H9 (cell line): ENCODE measurements at regions not wholly inside any gene's neighbourhood (a gene's known extent, or its start where the extent isn't known, plus 50 kb on each side); places are given as distances from the start of the nearest gene placed in this dataset.

Source experiments
- DNase-seq: peaks from one replicate; pipeline ENCODE4 v3.0.0-alpha.2; 2017
- H2AFZ ChIP-seq: one replicate; pipeline ENCODE4 v1.6.1; 2013; ENCODE audit warnings: mild to moderate bottlenecking, low read length, control low read depth, moderate library complexity
- H2AK5ac ChIP-seq: 2 replicates; pipeline ENCODE4 v1.6.1; 2013; ENCODE audit warnings: low read length, control low read depth, mixed read lengths; ENCODE audit not compliant: insufficient read length
- H2BK120ac ChIP-seq: one replicate; pipeline ENCODE4 v1.6.1; 2013; ENCODE audit warnings: low read depth, mild to moderate bottlenecking, low read length, control low read depth, inconsistent platforms; ENCODE audit not compliant: poor library complexity, severe bottlenecking
- H2BK12ac ChIP-seq: 2 replicates; pipeline ENCODE4 v1.6.1; 2013; ENCODE audit warnings: low read length, control low read depth, mixed read lengths, low read depth; ENCODE audit not compliant: insufficient read length
- H2BK15ac ChIP-seq: 2 replicates; pipeline ENCODE4 v1.6.1; 2013; ENCODE audit warnings: low read depth, low read length, control low read depth
- H2BK20ac ChIP-seq: one replicate; pipeline ENCODE4 v1.6.1; 2013; ENCODE audit warnings: low read depth, mild to moderate bottlenecking, low read length, control low read depth, inconsistent platforms; ENCODE audit not compliant: poor library complexity, severe bottlenecking
- H2BK5ac ChIP-seq: 2 replicates; pipeline ENCODE4 v1.6.1; 2013; ENCODE audit warnings: low read length, control low read depth, mixed read lengths; ENCODE audit not compliant: insufficient read length
- H3K14ac ChIP-seq: 2 replicates; pipeline ENCODE4 v1.6.1; 2013; ENCODE audit warnings: low read length, control low read depth; ENCODE audit not compliant: insufficient read depth
- H3K18ac ChIP-seq: 2 replicates; pipeline ENCODE4 v1.6.1; 2013; ENCODE audit warnings: low read depth, mild to moderate bottlenecking, mixed read lengths, low read length, control low read depth; ENCODE audit not compliant: insufficient read length
- H3K23ac ChIP-seq: 2 replicates; pipeline ENCODE4 v1.6.1; 2013; ENCODE audit warnings: low read length, control low read depth, mixed read lengths, low read depth; ENCODE audit not compliant: insufficient read length
- H3K23me2 ChIP-seq: 2 replicates; pipeline ENCODE4 v1.6.1; 2013; ENCODE audit warnings: low read depth, mild to moderate bottlenecking, mixed read lengths, low read length, control low read depth; ENCODE audit not compliant: insufficient read length, poor library complexity, severe bottlenecking
- H3K27ac ChIP-seq: 2 replicates; pipeline ENCODE4 v1.5.1; 2013; ENCODE audit warnings: low read length, control low read depth, mixed read lengths, low read depth; ENCODE audit not compliant: insufficient read length
- H3K27me3 ChIP-seq: 2 replicates; pipeline ENCODE4 v1.6.1; 2013; ENCODE audit warnings: low read length, control low read depth, inconsistent platforms; ENCODE audit not compliant: insufficient read depth
- H3K4ac ChIP-seq: 2 replicates; pipeline ENCODE4 v1.6.1; 2013; ENCODE audit warnings: low read depth, mild to moderate bottlenecking, control low read depth, inconsistent platforms, low read length, moderate library complexity
- H3K4me1 ChIP-seq: 2 replicates; pipeline ENCODE4 v1.6.1; 2013; ENCODE audit warnings: low read length, control low read depth, inconsistent platforms; ENCODE audit not compliant: insufficient read depth
- H3K4me2 ChIP-seq: 2 replicates; pipeline ENCODE4 v1.6.1; 2013; ENCODE audit warnings: low read length, control low read depth, mixed read lengths; ENCODE audit not compliant: insufficient read length, insufficient read depth
- H3K56ac ChIP-seq: 2 replicates; pipeline ENCODE4 v1.6.1; 2013; ENCODE audit warnings: low read depth, mild to moderate bottlenecking, mixed read lengths, low read length, control low read depth; ENCODE audit not compliant: insufficient read length
- H3K79me1 ChIP-seq: 2 replicates; pipeline ENCODE4 v1.6.1; 2013; ENCODE audit warnings: low read depth, mild to moderate bottlenecking, moderate library complexity, low read length, control low read depth, inconsistent platforms; ENCODE audit not compliant: insufficient read depth, poor library complexity, severe bottlenecking
- H3K79me2 ChIP-seq: 2 replicates; pipeline ENCODE4 v1.6.1; 2013; ENCODE audit warnings: low read length, control low read depth, inconsistent platforms; ENCODE audit not compliant: insufficient read depth
- H3K9ac ChIP-seq: 2 replicates; pipeline ENCODE4 v1.6.1; 2013; ENCODE audit warnings: low read length, control low read depth, mixed read lengths; ENCODE audit not compliant: insufficient read length; ENCODE audit errors: extremely low read depth
- H3K9me3 ChIP-seq: one replicate; pipeline ENCODE4 v1.6.1; 2013; ENCODE audit warnings: low read depth, low read length, inconsistent platforms; ENCODE audit not compliant: control insufficient read depth
- H3T11ph ChIP-seq: one replicate; pipeline ENCODE4 v1.6.1; 2013; ENCODE audit warnings: mild to moderate bottlenecking, low read length, control low read depth, inconsistent platforms
- H4K20me1 ChIP-seq: one replicate; pipeline ENCODE4 v1.6.1; 2013; ENCODE audit not compliant: control insufficient read depth, insufficient read length, insufficient read depth
- H4K5ac ChIP-seq: 2 replicates; pipeline ENCODE4 v1.6.1; 2013; ENCODE audit warnings: low read depth, mild to moderate bottlenecking, mixed read lengths, low read length, control low read depth; ENCODE audit not compliant: insufficient read length
- H4K8ac ChIP-seq: replicated peaks from 2 replicates; pipeline ENCODE4 v1.6.1; 2013; ENCODE audit warnings: low read length, control low read depth, mixed read lengths, low read depth; ENCODE audit not compliant: insufficient read length
- H4K91ac ChIP-seq: 2 replicates; pipeline ENCODE4 v1.6.1; 2013; ENCODE audit warnings: low read depth, mild to moderate bottlenecking, moderate library complexity, mixed read lengths, low read length, control low read depth; ENCODE audit not compliant: insufficient read length
- H3K27ac Mint-ChIP-seq, 3 experiments: 2 replicates in 2 of 3; 3 replicates in 1 of 3; pipeline ENCODE4 v1.8.0; 2020 to 2021; ENCODE audit warnings: mixed read lengths in 3 of 3, mild to moderate bottlenecking in 1 of 3, moderate library complexity in 1 of 3
- H3K27me3 Mint-ChIP-seq: 2 replicates; pipeline ENCODE4 v1.8.0; 2021; ENCODE audit warnings: low read depth, mild to moderate bottlenecking, moderate library complexity, mixed read lengths
- H3K36me3 Mint-ChIP-seq, 3 experiments: 2 replicates in 2 of 3; 3 replicates in 1 of 3; pipeline ENCODE4 v1.8.0; 2020 to 2021; ENCODE audit warnings: low read depth in 3 of 3, mixed read lengths in 3 of 3; ENCODE audit not compliant: insufficient read depth in 1 of 3
- H3K4me1 Mint-ChIP-seq, 2 experiments: 2 replicates each; pipeline ENCODE4 v1.8.0; 2020; ENCODE audit warnings: mixed read lengths in 2 of 2
- H3K4me3 Mint-ChIP-seq, 2 experiments: 2 replicates in 1 of 2; 3 replicates in 1 of 2; pipeline ENCODE4 v1.8.0; 2020 to 2021; ENCODE audit warnings: mild to moderate bottlenecking in 2 of 2, mixed read lengths in 2 of 2, moderate library complexity in 1 of 2
- H3K9me3 Mint-ChIP-seq, 2 experiments: 2 replicates in 1 of 2; 3 replicates in 1 of 2; pipeline ENCODE4 v1.8.0; 2020; ENCODE audit warnings: mild to moderate bottlenecking in 2 of 2, mixed read lengths in 2 of 2, moderate library complexity in 1 of 2
- CTCF ChIP-seq: fragments of 200-600 bp; sonication (generic); conservative IDR thresholded peaks from 3 replicates; pipeline ENCODE4 v1.8.0; 2021; ENCODE audit warnings: antibody characterized with exemption, mild to moderate bottlenecking
- whole genome bisulfite sequencing: extraction: QIAGEN DNeasy Blood & Tissue Kit; methylation state at CpG from one replicate; pipeline ENCODE4 v1.1.7; 2013; ENCODE audit warnings: missing lambda C conversion rate, low lambda C conversion rate, mixed read lengths; ENCODE audit not compliant: insufficient read length; ENCODE audit errors: extremely low coverage; 5-methylcytosine and 5-hydroxymethylcytosine counted together

GRCh38 chr9:65404232-65405006 lies 119.4 kb upstream of the FOXD4L5 start:
- H3K9me3 ChIP-seq = peaks cover 47% of the 10 kb centered on the region

More at GRCh38 chr9:65404232-65405006, 119.4 kb upstream of the FOXD4L5 start:
- Histone ChIP-seq H3K27ac (no peak overlapping the region), H4K5ac (no peak overlapping the region), H2BK5ac (no peak overlapping the region), H3K79me1 (no peaks in the 10 kb centered on the region), H3T11ph (no peak overlapping the region), H3K4me2 (no peak overlapping the region), H2AFZ (no peak overlapping the region), H2AK5ac (no peak overlapping the region), H2BK12ac (no peak overlapping the region), H3K23me2 (no peaks in the 10 kb centered on the region), H2BK120ac (no peak overlapping the region), H4K91ac (no peak overlapping the region), H2BK20ac (no peak overlapping the region), H2BK15ac (no peak overlapping the region), H3K79me2 (no peaks in the 10 kb centered on the region), H4K20me1 (no peaks in the 10 kb centered on the region), H3K4ac (no peak overlapping the region), H3K18ac (no peak overlapping the region), H3K14ac (no peak overlapping the region), H3K9ac (no peak overlapping the region), H3K4me1 (no peaks in the 10 kb centered on the region), H3K23ac (no peak overlapping the region), H3K27me3 (no peaks in the 10 kb centered on the region), H3K56ac (no peak overlapping the region), H4K8ac (no peak overlapping the region)
- WGBS = no CpG with 5 or more reads among the region's 11 CpGs
- Mint-ChIP-seq H3K4me1 (no peaks in the 10 kb centered on the region), H3K9me3 (peaks cover 76 to 86% of the 10 kb centered on the region in 2 experiments), H3K27ac (no peak overlapping the region), H3K36me3 (peaks cover 12 to 30% (median 25%) of the 10 kb centered on the region in 3 experiments; a peak in 6 of 7 replicates), H3K27me3 (peaks cover 5% of the 10 kb centered on the region), H3K4me3 (no peak overlapping the region)
- no peak for TF ChIP-seq CTCF
- DNase-seq = no peak
